ENCODE measurements at regions not wholly inside any gene's neighbourhood (a gene's known extent, or its start where the extent isn't known, plus 50 kb on each side); places are given as distances from the start of the nearest gene placed in this dataset.

DNA sequence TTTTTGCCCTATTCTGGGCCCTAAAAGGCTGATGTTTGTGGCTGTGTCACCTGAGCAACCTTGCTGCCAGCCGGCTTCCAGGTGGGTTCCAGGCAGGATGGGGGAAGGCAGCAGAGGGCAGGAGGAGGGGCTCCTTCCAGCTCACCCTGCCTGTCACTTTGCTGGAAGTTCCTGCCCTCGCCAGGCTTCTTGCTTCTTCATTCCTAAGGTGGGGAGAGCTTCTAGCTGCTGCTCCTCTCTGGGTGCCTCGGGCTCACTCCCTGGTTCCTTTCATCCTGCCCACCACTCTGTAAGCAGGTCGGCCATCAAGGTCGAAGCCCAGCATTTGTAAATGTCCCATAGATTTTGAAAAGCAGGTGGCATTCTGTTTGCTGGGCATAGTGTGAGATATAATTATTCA lies 249.4 kb upstream of the HS6ST1 start:
- Mint-ChIP-seq H3K27ac (no peak overlapping the region), H3K27me3 (ENCODE audit: insufficient read depth) (peaks cover 7% of the 10 kb centered on the region), H3K4me1 (ENCODE audit: low read depth) (no peaks in the 10 kb centered on the region), H3K36me3 (ENCODE audit: low read depth) (no peaks in the 10 kb centered on the region), H3K9me3 (no peaks in the 10 kb centered on the region), H3K4me3 (no peak overlapping the region)
- no peak for DNase-seq (ENCODE audit: low spot score)
- intact Hi-C loops (cut with micrococcal nuclease), result no loop called here

DNA sequence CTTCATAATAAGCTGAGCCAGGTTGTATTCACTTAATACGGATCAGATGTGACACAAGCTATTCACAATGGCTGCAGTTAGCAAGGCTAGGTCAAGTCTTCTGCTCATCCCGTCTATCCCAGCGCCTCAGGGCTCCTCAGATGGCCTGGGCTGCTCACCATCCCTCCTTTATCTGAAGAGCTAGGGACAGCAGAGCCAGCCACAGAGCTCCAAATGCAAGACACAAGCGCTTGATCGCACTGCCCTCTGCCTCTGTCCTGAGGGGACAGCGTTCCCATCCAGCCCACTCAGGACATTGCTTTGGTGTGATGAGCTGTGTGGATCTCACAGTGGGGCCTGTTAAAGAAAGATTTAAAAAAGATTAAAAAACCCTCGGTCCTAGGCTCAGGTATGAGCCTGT lies 254.4 kb upstream of the HS6ST1 start:
- H3K9me3 Mint-ChIP-seq, result no peaks in the 10 kb centered on the region
- H3K4me1 Mint-ChIP-seq (ENCODE audit: low read depth), result no peaks in the 10 kb centered on the region
- H3K4me3 Mint-ChIP-seq, result no peak overlapping the region
- no peaks in the 10 kb centered on the region for H3K36me3 Mint-ChIP-seq (ENCODE audit: low read depth)
- DNase-seq (ENCODE audit: low spot score), result no peak
- no peak overlapping the region for H3K27ac Mint-ChIP-seq
- intact Hi-C loops (cut with micrococcal nuclease), result no loop called here
- peaks cover 9% of the 10 kb centered on the region for H3K27me3 Mint-ChIP-seq (ENCODE audit: insufficient read depth)

DNA sequence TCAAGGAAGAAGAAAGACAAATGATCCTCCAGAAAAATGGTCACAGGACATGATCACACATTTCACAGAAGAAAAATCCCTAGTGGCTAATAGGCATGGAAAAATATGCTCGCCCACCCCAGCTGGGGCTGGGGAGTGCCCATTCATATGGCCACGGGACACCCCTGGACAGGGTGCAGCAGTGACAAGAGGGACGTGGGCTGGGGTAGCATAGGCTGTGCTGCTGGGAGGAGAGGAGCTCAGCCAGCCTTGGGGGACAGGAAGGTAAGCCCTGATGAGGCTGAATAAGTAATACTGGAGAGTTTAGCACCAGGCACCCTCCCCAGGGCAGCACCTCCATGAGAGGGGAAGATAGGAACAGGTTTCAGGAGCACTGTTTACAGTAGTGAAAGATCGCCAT lies 254.9 kb upstream of the HS6ST1 start:
- Mint-ChIP-seq H3K9me3 (no peaks in the 10 kb centered on the region), H3K27me3 (ENCODE audit: insufficient read depth) (peaks cover 8% of the 10 kb centered on the region), H3K4me1 (ENCODE audit: low read depth) (no peaks in the 10 kb centered on the region), H3K4me3 (no peak overlapping the region), H3K27ac (no peak overlapping the region), H3K36me3 (ENCODE audit: low read depth) (no peaks in the 10 kb centered on the region)
- intact Hi-C loops (cut with micrococcal nuclease), result no loop called here
- no peak for DNase-seq (ENCODE audit: low spot score)

DNA sequence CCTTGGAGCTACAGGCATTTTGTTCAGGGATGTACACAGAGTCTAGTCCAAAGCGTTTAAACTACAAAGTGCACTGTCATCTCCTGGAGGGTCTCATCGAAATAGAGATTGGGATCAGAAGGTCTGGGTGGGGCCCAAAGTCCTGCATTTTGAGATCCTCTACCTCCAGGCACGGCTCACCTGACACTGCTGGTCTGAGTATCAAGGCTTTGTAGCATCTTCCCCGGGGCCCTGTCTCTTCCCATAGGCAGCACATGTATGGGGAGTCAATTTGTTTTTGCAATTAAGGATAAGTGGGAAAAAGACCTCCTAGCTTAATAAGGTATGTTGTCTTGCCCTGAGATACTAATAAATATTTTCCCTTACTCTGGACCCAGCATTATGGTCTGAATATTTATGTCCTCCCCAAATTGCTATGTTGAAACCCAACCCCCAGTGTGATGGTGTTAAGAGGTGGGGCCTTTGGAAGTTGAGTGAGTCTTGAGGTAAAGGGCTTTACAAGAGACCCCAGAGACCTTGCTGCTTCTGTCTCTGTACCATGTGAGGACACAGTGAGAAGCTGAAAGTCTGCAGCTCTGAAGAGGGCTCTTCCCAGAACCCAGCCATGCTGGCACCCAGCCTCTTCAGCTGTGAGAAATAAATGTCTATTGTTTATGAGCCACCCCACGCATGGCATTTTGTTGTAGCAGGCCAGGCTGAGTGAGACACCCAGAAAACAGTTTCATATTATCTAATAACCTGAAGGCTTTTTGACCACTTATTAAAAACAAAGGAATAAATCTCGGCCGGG lies 258.7 kb upstream of the HS6ST1 start:
- H3K27me3 Mint-ChIP-seq (ENCODE audit: insufficient read depth), result peaks cover 5% of the 10 kb centered on the region
- H3K4me1 Mint-ChIP-seq (ENCODE audit: low read depth), result no peaks in the 10 kb centered on the region
- H3K4me3 Mint-ChIP-seq, result no peak overlapping the region
- DNase-seq (ENCODE audit: low spot score), result no peak
- intact Hi-C loops (cut with micrococcal nuclease), result no loop called here
- no peaks in the 10 kb centered on the region for H3K9me3 Mint-ChIP-seq
- H3K36me3 Mint-ChIP-seq (ENCODE audit: low read depth), result no peaks in the 10 kb centered on the region
- no peak overlapping the region for H3K27ac Mint-ChIP-seq

DNA sequence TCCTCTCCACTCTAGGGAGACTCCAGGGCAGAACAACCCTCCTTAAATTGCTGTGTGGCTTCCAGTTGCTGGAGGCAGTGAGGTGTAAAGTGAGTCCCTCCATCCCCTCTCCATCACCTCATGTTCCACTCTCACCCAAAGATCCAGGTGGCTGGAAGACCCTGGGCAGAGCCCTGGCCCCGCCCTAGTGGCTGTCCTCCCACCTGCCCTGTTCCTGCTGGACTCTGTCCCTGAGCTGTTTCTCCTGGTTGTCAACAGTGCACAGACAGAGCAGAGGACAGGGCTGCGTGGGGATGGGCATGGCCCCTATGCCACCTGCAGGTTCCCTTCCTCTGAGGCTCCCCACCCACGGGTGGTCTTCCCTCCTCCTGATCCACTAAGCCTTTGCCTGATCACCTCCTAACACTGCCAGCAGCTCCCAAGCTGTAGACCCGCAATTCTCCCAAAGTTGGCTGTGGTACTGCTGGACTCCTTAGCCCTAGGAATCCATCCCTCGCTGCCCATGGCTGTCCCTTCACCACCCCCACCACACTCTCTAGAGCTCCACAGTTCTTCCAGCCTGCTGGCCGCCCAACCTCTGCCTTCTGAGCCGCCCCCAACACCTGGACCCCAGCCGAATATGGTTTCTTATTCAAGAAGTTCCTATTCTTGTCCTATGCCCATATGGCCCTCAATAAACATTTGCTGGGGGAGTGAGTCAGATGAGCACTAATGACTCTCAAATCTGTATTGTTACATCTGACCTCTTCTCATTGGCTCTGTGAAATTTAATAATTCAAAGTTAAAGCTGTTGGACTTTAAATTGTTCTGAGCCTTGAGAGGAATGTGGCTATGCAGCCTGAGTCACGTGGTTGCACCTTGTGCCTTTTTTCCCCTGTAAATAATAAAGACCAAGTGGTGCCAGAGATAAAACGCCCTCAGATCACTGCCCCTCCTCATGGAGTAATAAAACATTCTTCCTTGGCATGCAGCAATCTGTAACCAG lies 260.0 kb upstream of the HS6ST1 start:
- Mint-ChIP-seq H3K27ac (no peak overlapping the region), H3K36me3 (ENCODE audit: low read depth) (no peaks in the 10 kb centered on the region), H3K4me3 (no peak overlapping the region), H3K4me1 (ENCODE audit: low read depth) (no peaks in the 10 kb centered on the region), H3K9me3 (no peaks in the 10 kb centered on the region), H3K27me3 (ENCODE audit: insufficient read depth) (peaks cover 5% of the 10 kb centered on the region)
- no peak for DNase-seq (ENCODE audit: low spot score)
- intact Hi-C loops (cut with micrococcal nuclease), result no loop called here

DNA sequence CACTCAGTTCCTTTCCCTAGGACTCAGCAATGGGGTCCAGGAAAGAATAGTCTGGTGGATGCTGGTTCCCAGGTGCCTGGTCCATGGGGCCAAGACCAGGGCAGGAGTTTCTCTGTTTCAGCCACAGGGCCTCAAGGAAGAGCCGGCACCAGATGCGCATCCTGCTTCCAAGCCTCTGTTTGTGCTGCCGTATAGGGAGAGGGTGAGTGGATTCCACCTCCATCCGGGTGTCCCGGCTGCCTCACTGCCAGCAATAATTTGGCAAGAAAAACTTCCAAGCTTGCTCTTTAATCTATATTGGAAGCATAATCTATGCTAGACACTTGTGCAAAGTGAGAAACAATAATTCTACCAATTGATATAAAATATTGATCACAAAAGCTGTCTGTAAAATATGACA lies 261.2 kb upstream of the HS6ST1 start:
- no peaks in the 10 kb centered on the region for H3K4me1 Mint-ChIP-seq (ENCODE audit: low read depth)
- H3K36me3 Mint-ChIP-seq (ENCODE audit: low read depth), result no peaks in the 10 kb centered on the region
- H3K9me3 Mint-ChIP-seq, result no peaks in the 10 kb centered on the region
- no peak overlapping the region for H3K4me3 Mint-ChIP-seq
- DNase-seq (ENCODE audit: low spot score), result no peak
- no peak overlapping the region for H3K27ac Mint-ChIP-seq
- intact Hi-C loops (cut with micrococcal nuclease), result no loop called here
- H3K27me3 Mint-ChIP-seq (ENCODE audit: insufficient read depth), result peaks cover 6% of the 10 kb centered on the region

DNA sequence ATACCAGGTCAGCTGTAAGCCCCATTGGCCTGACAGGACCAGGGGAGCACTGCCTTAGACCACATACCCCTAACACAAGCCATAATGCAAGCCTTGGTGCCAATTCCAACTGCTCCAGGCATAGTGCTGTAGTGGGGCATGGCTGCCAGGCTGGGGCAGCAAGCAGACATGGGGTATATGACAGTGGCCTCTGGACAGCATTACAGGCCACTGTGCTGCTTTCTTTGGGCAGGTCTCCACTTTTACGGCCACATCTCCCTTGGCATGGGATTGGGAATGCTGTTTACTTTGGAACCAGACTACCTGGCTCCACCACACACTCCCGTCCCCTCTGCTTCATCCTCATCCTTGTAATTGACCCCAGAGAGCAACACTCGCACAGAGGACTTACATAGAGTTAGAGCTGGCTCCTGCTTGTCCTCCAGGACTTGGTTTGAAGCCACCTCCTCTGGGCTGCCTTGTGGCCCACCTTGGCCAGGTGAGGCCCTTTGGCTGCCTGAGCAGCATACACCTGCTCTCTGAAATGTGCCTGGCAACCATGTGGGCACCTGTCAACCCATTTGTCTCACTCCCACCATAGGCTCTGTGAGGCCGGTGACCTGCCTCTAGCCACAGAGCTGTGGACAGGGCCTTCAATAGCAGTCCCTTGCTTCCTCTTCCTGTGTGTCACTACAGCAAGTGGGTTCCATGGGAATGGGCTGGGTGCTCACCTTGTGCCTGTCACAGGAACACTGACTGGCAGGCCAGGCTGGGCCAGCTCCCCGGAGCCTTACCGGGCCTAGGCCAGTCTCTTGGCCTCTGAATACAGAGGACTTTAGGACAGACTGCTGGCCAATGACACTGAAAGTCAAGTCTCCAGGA lies 262.6 kb upstream of the HS6ST1 start:
- H3K9me3 Mint-ChIP-seq, result no peaks in the 10 kb centered on the region
- H3K27me3 Mint-ChIP-seq (ENCODE audit: insufficient read depth), result peaks cover 6% of the 10 kb centered on the region
- no peak overlapping the region for H3K27ac Mint-ChIP-seq
- H3K4me3 Mint-ChIP-seq, result no peak overlapping the region
- H3K4me1 Mint-ChIP-seq (ENCODE audit: low read depth), result no peaks in the 10 kb centered on the region
- intact Hi-C loops (cut with micrococcal nuclease), result no loop called here
- DNase-seq (ENCODE audit: low spot score), result no peak
- no peaks in the 10 kb centered on the region for H3K36me3 Mint-ChIP-seq (ENCODE audit: low read depth)

DNA sequence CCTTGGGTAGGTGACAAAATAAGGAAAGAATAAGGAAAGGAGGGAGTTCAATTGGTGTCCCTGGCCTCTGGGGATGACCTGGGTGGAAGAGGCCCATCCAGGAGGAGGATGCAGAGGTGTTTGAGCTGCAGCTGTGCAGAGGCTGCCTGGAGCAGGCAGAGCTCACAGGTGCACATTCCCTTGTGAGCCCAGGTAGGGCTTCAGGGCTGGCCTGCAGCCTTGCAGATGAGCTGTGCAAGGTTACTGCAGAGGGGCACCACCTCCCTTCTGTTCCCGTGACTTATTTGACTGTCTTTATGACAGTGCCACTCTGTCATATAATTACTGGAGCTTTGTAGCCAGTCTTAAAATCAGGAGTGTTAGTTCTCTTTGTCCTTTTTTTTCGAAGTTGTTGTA lies 263.2 kb upstream of the HS6ST1 start:
- Mint-ChIP-seq H3K36me3 (ENCODE audit: low read depth) (no peaks in the 10 kb centered on the region), H3K27ac (no peak overlapping the region), H3K4me1 (ENCODE audit: low read depth) (no peaks in the 10 kb centered on the region), H3K9me3 (no peaks in the 10 kb centered on the region), H3K4me3 (no peak overlapping the region), H3K27me3 (ENCODE audit: insufficient read depth) (peaks cover 4% of the 10 kb centered on the region)
- DNase-seq (ENCODE audit: low spot score), result no peak
- intact Hi-C loops (cut with micrococcal nuclease), result no loop called here

DNA sequence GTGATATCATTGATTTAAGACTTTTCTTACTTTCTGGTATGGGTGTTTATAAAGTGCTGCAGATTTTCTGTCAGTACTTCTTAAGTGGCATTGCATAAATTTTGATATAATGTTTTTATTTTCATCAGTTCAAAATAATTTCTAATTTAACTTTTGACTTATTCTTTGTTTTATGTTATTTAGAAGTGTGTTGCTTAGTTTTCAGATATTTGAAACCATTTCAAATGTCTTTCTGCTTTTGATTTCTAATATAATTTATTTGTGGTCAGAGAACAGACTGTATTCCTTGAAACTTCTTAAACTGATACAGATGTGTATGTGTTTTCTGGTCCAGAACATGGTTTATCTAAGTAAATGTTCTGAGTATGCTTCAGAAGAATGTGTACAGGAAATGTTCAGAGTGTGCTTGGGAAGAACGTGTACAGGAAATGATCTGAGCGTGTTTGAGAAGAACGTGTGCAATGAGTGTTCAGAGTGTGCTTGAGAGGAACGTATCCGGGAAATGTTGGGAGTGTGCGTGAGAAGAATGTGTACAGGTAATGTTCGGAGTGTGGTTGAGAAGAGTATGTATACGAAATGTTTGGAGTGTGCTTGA lies 265.7 kb upstream of the HS6ST1 start:
- H3K4me3 Mint-ChIP-seq, result no peak overlapping the region
- H3K27me3 Mint-ChIP-seq (ENCODE audit: insufficient read depth), result peaks cover 8% of the 10 kb centered on the region
- H3K27ac Mint-ChIP-seq, result no peak overlapping the region
- no peaks in the 10 kb centered on the region for H3K4me1 Mint-ChIP-seq (ENCODE audit: low read depth)
- no peak for DNase-seq (ENCODE audit: low spot score)
- no peaks in the 10 kb centered on the region for H3K36me3 Mint-ChIP-seq (ENCODE audit: low read depth)
- intact Hi-C loops (cut with micrococcal nuclease), result no loop called here
- no peaks in the 10 kb centered on the region for H3K9me3 Mint-ChIP-seq

DNA sequence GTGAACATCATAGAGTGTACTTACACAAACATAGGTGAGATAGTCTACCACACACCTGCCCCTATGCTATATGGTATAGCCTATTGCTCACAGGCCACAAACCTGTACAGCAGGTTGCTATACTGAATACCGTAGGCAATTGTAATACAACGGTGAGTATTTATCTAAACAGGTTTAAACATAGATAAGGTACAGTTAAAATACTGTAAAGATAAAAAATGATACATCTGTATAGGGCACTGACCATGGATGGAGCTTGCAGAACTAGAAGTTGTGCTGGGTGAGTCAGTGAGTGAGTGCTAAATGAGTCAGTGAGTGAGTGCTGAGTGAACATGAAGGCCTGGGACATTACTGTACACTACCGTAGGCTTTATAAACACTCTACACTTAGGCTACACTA lies 267.0 kb upstream of the HS6ST1 start:
- Mint-ChIP-seq H3K9me3 (no peaks in the 10 kb centered on the region), H3K27ac (no peak overlapping the region), H3K27me3 (ENCODE audit: insufficient read depth) (peaks cover 10% of the 10 kb centered on the region), H3K36me3 (ENCODE audit: low read depth) (no peaks in the 10 kb centered on the region), H3K4me3 (no peak overlapping the region), H3K4me1 (ENCODE audit: low read depth) (no peaks in the 10 kb centered on the region)
- intact Hi-C loops (cut with micrococcal nuclease), result no loop called here
- DNase-seq (ENCODE audit: low spot score), result no peak

DNA sequence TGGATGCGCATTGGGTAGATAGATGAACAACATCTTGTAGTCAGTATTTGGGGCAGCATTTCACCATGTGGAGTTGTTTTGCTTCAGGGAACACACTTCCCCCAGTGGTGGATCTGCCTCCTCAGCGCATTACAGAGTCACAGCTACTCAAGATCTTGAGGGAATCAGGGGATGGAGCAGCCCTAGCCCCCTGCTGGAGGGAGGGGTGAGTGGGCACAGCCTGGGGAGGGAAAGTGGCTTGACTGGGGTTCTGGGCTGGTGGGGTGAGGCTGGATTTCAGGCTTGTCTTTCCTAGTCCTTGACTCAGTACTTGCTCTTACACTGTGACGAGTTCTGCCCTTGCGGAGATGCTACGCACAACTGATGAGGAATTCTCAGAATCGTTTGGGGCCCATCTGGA lies 271.0 kb upstream of the HS6ST1 start:
- intact Hi-C loops (cut with micrococcal nuclease), result no loop called here
- no peak for DNase-seq (ENCODE audit: low spot score)

DNA sequence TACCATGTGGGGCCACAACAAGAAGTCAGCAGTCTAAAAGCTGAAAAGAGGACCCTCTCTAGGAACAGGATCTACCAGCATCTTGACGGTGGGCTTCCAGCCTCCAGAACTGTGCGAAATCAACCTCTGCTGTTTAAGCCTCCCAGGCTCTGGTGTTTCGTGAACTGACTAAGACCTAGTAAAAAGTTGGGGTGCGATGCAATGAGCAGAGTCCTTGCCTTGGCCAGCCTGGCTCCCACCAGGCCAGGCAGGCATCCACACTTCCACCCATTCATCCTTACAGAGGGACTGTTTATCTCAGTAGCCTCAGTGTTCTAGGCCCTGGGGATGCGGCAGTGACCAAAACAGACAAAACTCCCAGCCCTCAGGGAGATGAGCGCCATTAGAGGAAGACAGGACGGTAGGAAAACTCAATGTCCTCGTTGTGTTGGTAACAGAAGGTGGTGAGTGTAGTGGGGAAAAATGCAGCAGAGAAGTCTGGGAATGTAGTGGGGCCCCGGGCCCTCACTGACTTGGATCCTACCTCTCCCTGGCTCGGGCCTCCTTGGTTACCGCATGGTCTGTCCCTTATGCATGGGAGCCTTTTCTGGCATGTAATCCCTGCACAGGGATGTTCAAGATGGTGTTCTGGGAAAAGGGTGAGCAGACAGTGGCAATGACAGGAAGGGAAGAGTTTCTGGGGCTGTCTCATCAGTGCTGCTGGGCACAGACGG lies 271.8 kb upstream of the HS6ST1 start:
- Mint-ChIP-seq H3K9me3 (no peaks in the 10 kb centered on the region), H3K27ac (no peak overlapping the region), H3K36me3 (ENCODE audit: low read depth) (no peaks in the 10 kb centered on the region), H3K27me3 (ENCODE audit: insufficient read depth) (peaks cover 10% of the 10 kb centered on the region), H3K4me1 (ENCODE audit: low read depth) (no peaks in the 10 kb centered on the region), H3K4me3 (no peak overlapping the region)
- intact Hi-C loops (cut with micrococcal nuclease), result no loop called here
- DNase-seq (ENCODE audit: low spot score), result no peak

More for the DNA sequence above, 271.0 kb upstream of the HS6ST1 start:
- H3K27me3 Mint-ChIP-seq (ENCODE audit: insufficient read depth), result peaks cover 8% of the 10 kb centered on the region
- no peaks in the 10 kb centered on the region for H3K9me3 Mint-ChIP-seq
- no peaks in the 10 kb centered on the region for H3K4me1 Mint-ChIP-seq (ENCODE audit: low read depth)
- H3K4me3 Mint-ChIP-seq, result no peak overlapping the region
- H3K27ac Mint-ChIP-seq, result no peak overlapping the region
- H3K36me3 Mint-ChIP-seq (ENCODE audit: low read depth), result no peaks in the 10 kb centered on the region

All from activated T-helper 1 cell treated with anti-CD3 and anti-CD28 coated beads, Interleukin-12 subunit alpha, Interleukin-12 subunit beta, Interleukin-2, Interleukin-4 antibody, amounts not matched to agents 30 ng/mL and 10 ng/mL and 1 ng/mL, durations not matched to agents 14 hours and 24 hours and 36 hours (primary cell).